SK-N-SH (cell line): ENCODE measurements at regions not wholly inside any gene's neighbourhood (a gene's known extent, or its start where the extent isn't known, plus 50 kb on each side); places are given as distances from the start of the nearest gene placed in this dataset.

Experiments
- CTCF ChIA-PET: fragments of 300-600, 350-600 bp; formaldehyde crosslinking; extraction: SDS; loops from one replicate; lab custom pipeline; 2021; lab: Yijun Ruan, JAX
- POLR2A ChIA-PET: fragments of 350-600 bp; sonication (Branson Sonifier 250); formaldehyde crosslinking; extraction: SDS; loops from one replicate; lab custom pipeline; 2020; ENCODE audit warnings: antibody characterized with exemption, inconsistent platforms; lab: Yijun Ruan, JAX
- DNase-seq: peaks from one replicate; pipeline ENCODE4 v3.0.0; 2012
- H2AFZ ChIP-seq: fragments of 200-600 bp; sonication (generic); 2 replicates; pipeline ENCODE4 v1.8.1; 2016; ENCODE audit warnings: antibody characterized with exemption, mild to moderate bottlenecking, low read depth
- H3F3A ChIP-seq: fragments of 200-600 bp; sonication (generic); replicated peaks from 2 replicates; pipeline ENCODE3; 2016; ENCODE audit warnings: antibody characterized with exemption, mild to moderate bottlenecking; ENCODE audit not compliant: insufficient read depth
- H3K27ac ChIP-seq, 2 experiments: fragments of 200-500 bp in 1 of 2; fragments of 200-600 bp in 1 of 2; sonication (Bioruptor generic) in 1 of 2; sonication (generic), shearing (Covaris generic) in 1 of 2; 2 replicates each; pipeline versions ENCODE4 v1.5.1 to v1.6.1; 2014 to 2016; ENCODE audit warnings: low read depth in 2 of 2, inconsistent platforms in 1 of 2, low read length in 1 of 2, mild to moderate bottlenecking in 1 of 2, mixed read lengths in 1 of 2
- H3K27me3 ChIP-seq: fragments of 200-600 bp; sonication (generic), shearing (Covaris generic); 2 replicates; pipeline ENCODE4 v1.6.1; 2016; ENCODE audit warnings: mixed run types; ENCODE audit not compliant: insufficient read depth
- H3K36me3 ChIP-seq, 2 experiments: fragments of 200-500 bp in 1 of 2; fragments of 200-600 bp in 1 of 2; sonication (Bioruptor generic) in 1 of 2; sonication (generic) in 1 of 2; replicated peaks in 1 of 2; 2 replicates each; pipeline versions ENCODE3 to v1.5.1; 2014 to 2016; ENCODE audit warnings: low read length in 1 of 2, mild to moderate bottlenecking in 1 of 2; ENCODE audit not compliant: insufficient read depth in 2 of 2, control insufficient read depth in 1 of 2
- H3K4me1 ChIP-seq, 2 experiments: fragments of 200-500 bp in 1 of 2; fragments of 200-600 bp in 1 of 2; sonication (Bioruptor generic) in 1 of 2; sonication (generic), shearing (Covaris generic) in 1 of 2; 2 replicates each; pipeline versions ENCODE4 v1.5.1 to v1.6.1; 2014 to 2016; ENCODE audit warnings: low read depth in 1 of 2, low read length in 1 of 2, mixed run types in 1 of 2; ENCODE audit not compliant: insufficient read depth in 2 of 2, control insufficient read depth in 1 of 2
- H3K4me2 ChIP-seq: fragments of 200-600 bp; sonication (generic), shearing (Covaris generic); 2 replicates; pipeline ENCODE4 v1.6.1; 2017; ENCODE audit warnings: mixed run types
- H3K4me3 ChIP-seq, 2 experiments: fragments of 200-500 bp in 1 of 2; fragments of 200-600 bp in 1 of 2; sonication (Bioruptor generic) in 1 of 2; sonication (generic), shearing (Covaris generic) in 1 of 2; 2 replicates each; pipeline versions ENCODE4 v1.5.1 to v1.8.1; 2014 to 2016; ENCODE audit warnings: low read depth in 2 of 2, inconsistent platforms in 1 of 2, low read length in 1 of 2, mild to moderate bottlenecking in 1 of 2, mixed read lengths in 1 of 2, moderate library complexity in 1 of 2
- H3K79me2 ChIP-seq: fragments of 200-600 bp; sonication (generic); 2 replicates; pipeline ENCODE4 v1.8.1; 2017; ENCODE audit warnings: mild to moderate bottlenecking; ENCODE audit not compliant: insufficient read depth
- H3K9ac ChIP-seq: fragments of 200-600 bp; sonication (generic); 2 replicates; pipeline ENCODE4 v1.6.1; 2017; ENCODE audit warnings: mixed run types
- H3K9me2 ChIP-seq: fragments of 200-600 bp; sonication (generic); 2 replicates; pipeline ENCODE4 v1.6.1; 2017; ENCODE audit warnings: mixed run types
- H3K9me3 ChIP-seq: fragments of 200-600 bp; sonication (generic); 2 replicates; pipeline ENCODE4 v1.6.1; 2017; ENCODE audit warnings: mixed run types, mild to moderate bottlenecking, moderate library complexity
- H4K20me1 ChIP-seq: fragments of 200-600 bp; sonication (generic); 2 replicates; pipeline ENCODE4 v1.6.1; 2017; ENCODE audit warnings: mild to moderate bottlenecking, mixed run types; ENCODE audit not compliant: insufficient read depth
- FOSL2 ChIP-seq: IDR thresholded peaks from 2 replicates; pipeline ENCODE4 v1.4.0; 2012; ENCODE audit warnings: low read depth, mild to moderate bottlenecking, moderate library complexity, borderline replicate concordance
- FOXM1 ChIP-seq: IDR thresholded peaks from 2 replicates; pipeline ENCODE4 v1.4.0; 2012; ENCODE audit warnings: low read depth, mild to moderate bottlenecking
- GABPA ChIP-seq: IDR thresholded peaks from 2 replicates; pipeline ENCODE4 v1.4.0; 2012; ENCODE audit warnings: low read depth, mild to moderate bottlenecking
- GATA2 ChIP-seq: sonication (generic); formaldehyde crosslinking; IDR thresholded peaks from 2 replicates; pipeline ENCODE4 v1.5.0; 2020; ENCODE audit warnings: mild to moderate bottlenecking, missing genetic modification reagents
- MAX ChIP-seq: IDR thresholded peaks from 2 replicates; pipeline ENCODE4 v1.4.0; 2012; ENCODE audit warnings: low read depth
- MXI1 ChIP-seq: IDR thresholded peaks from 2 replicates; pipeline ENCODE4 v1.6.1; 2012; ENCODE audit warnings: mild to moderate bottlenecking, low read depth, low read length, improper control_type of control experiment
- NFIC ChIP-seq: IDR thresholded peaks from 2 replicates; pipeline ENCODE4 v1.4.0; 2012; ENCODE audit warnings: borderline replicate concordance
- NRF1 ChIP-seq: IDR thresholded peaks from 2 replicates; pipeline ENCODE4 v1.6.1; 2012; ENCODE audit warnings: low read depth, mild to moderate bottlenecking, low read length
- RAD21 ChIP-seq: IDR thresholded peaks from 2 replicates; pipeline ENCODE4 v1.6.1; 2012; ENCODE audit warnings: mild to moderate bottlenecking, low read length
- RCOR1 ChIP-seq: fragments of 150-350 bp; IDR thresholded peaks from 2 replicates; pipeline ENCODE4 v1.6.1; 2017; ENCODE audit warnings: antibody characterized with exemption, low read length
- RFX5 ChIP-seq: IDR thresholded peaks from 2 replicates; pipeline ENCODE4 v1.6.1; 2012; ENCODE audit warnings: mild to moderate bottlenecking, improper control_type of control experiment, low read length
- SMC3 ChIP-seq: IDR thresholded peaks from 2 replicates; pipeline ENCODE4 v1.6.1; 2012; ENCODE audit warnings: low read depth, low read length, improper control_type of control experiment
- TCF12 ChIP-seq: IDR thresholded peaks from 2 replicates; pipeline ENCODE4 v1.4.0; 2012
- ZBTB33 ChIP-seq: IDR thresholded peaks from 2 replicates; pipeline ENCODE4 v1.4.0; 2012; ENCODE audit warnings: low read depth, borderline replicate concordance
- WGBS: methylation state at CpG from one replicate; pipeline ENCODE4 v1.1.6; 2017; ENCODE audit warnings: low lambda C conversion rate; 5-methylcytosine and 5-hydroxymethylcytosine counted together

DNA sequence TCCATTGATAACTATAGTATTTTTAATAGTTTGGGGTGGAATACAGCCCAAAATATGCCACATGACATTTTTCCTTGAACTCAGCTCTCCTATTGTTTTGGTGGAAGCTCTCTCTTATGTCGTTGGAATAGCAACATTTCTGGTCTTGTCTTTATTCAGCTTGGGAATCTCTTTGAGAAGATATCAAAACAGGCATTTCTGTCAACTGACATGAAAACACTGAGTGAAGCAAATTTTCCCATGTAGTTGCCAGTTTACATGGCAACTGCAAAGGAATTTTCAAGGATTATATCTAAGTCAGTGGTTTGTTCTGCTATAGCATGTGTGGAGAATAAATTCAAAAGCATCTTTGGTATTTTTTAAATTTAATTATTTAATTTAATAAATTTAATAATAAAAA, 863.5 kb upstream of the CDH8 start:
- Histone ChIP-seq H3K27ac (no peak overlapping the region), H3K4me1 (no peaks in the 10 kb centered on the region), H3K27me3 (no peaks in the 10 kb centered on the region), H3K36me3 (no peaks in the 10 kb centered on the region), H3K9me3 (no peaks in the 10 kb centered on the region), H3K79me2 (no peaks in the 10 kb centered on the region), H3K4me2 (no peak overlapping the region), H3F3A (no peaks in the 10 kb centered on the region), H3K4me3 (no peak overlapping the region), H4K20me1 (no peaks in the 10 kb centered on the region), H3K9ac (no peak overlapping the region), H3K9me2 (no peaks in the 10 kb centered on the region), H2AFZ (no peak overlapping the region)
- no peak for DNase-seq
- TF ChIP-seq RFX5 (no peak), GABPA (no peak), FOXM1 (no peak), FOSL2 (no peak), MXI1 (no peak)
- POLR2A ChIA-PET = no interaction called here
- CTCF ChIA-PET = no interaction called here
- 19% methylated on average over 1 of the region's 1 CpG for WGBS

GRCh38 chr16:62889097-62889496, 852.9 kb upstream of the CDH8 start:
- Histone ChIP-seq H3K27ac (no peak overlapping the region), H3K36me3 (no peaks in the 10 kb centered on the region), H3K4me3 (no peak overlapping the region), H3K9me2 (no peaks in the 10 kb centered on the region), H3K4me1 (no peaks in the 10 kb centered on the region), H3K9ac (no peak overlapping the region), H3K79me2 (no peaks in the 10 kb centered on the region), H3K4me2 (no peak overlapping the region), H4K20me1 (no peaks in the 10 kb centered on the region), H2AFZ (no peak overlapping the region), H3K9me3 (no peaks in the 10 kb centered on the region), H3F3A (no peaks in the 10 kb centered on the region), H3K27me3 (no peaks in the 10 kb centered on the region)
- CTCF ChIA-PET = no interaction called here
- no peak for DNase-seq
- POLR2A ChIA-PET = no interaction called here
- WGBS = 78% methylated on average over 2 of the region's 2 CpGs
- TF ChIP-seq NRF1 (no peak), SMC3 (no peak), NFIC (no peak), TCF12 (no peak), RAD21 (no peak), ZBTB33 (no peak), FOSL2 (no peak), RCOR1 (no peak), GATA2 (no peak), MAX (no peak), FOXM1 (no peak)
